ENCODE measurements at regions not wholly inside any gene's neighbourhood (a gene's known extent, or its start where the extent isn't known, plus 50 kb on each side); places are given as distances from the start of the nearest gene placed in this dataset.

- peaks cover 16% of the 10 kb centered on the region for H3K4me1 Mint-ChIP-seq
- H3K36me3 Mint-ChIP-seq, result no peaks in the 10 kb centered on the region
- no peak overlapping the region for H3K27ac Mint-ChIP-seq
- H3K4me3 Mint-ChIP-seq, result no peak overlapping the region
- no peaks in the 10 kb centered on the region for H3K9me3 Mint-ChIP-seq
- peaks cover 64% of the 10 kb centered on the region for H3K27me3 Mint-ChIP-seq
Measured at GRCh38 chr4:41870035-41870434, 65.2 kb upstream of the TMEM33 start.

- H3K36me3 Mint-ChIP-seq, result no peaks in the 10 kb centered on the region
- no peak overlapping the region for H3K4me3 Mint-ChIP-seq
- peaks cover 12% of the 10 kb centered on the region for H3K4me1 Mint-ChIP-seq
- H3K9me3 Mint-ChIP-seq, result no peaks in the 10 kb centered on the region
- H3K27ac Mint-ChIP-seq, result no peak overlapping the region
- peaks cover 64% of the 10 kb centered on the region for H3K27me3 Mint-ChIP-seq
Measured at GRCh38 chr4:41866799-41867677, 68.2 kb upstream of the TMEM33 start.

- Mint-ChIP-seq H3K9me3 (no peaks in the 10 kb centered on the region), H3K27me3 (peaks cover 64% of the 10 kb centered on the region), H3K4me3 (no peak overlapping the region), H3K36me3 (no peaks in the 10 kb centered on the region), H3K27ac (no peak overlapping the region), H3K4me1 (peaks cover 12% of the 10 kb centered on the region)
Measured at GRCh38 chr4:41865981-41866798, 69.0 kb upstream of the TMEM33 start.

DNA sequence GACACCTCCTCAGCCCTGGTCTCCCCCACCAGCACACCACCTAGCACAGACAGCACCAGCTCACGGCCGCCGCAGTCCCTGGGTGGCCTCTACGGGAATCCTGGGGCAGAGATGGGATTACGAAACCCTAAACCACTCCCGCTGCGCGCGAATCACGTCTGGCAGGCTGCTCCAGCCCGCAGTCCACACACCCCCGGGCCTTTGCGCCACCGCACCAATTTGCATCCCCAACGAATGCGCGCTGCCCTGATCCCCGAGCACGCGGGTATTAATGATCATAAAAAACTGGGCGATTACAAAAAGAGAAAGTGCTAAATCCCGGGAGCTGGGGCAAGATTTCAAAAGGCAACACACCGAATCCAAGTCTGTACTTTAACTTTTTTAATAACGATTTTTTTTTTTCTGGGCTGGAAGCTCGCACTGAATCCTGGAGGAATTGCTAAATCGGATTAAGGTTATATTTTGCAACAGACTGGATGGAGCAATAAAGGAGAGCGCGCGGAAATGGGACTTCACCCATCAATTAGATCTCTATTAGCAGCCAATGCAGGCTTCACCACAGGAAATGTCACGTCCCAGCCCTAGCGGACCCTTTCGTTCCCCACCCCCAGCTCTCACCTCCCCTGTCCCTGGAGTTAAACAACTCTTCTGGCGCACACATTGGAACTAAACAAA, 69.8 kb upstream of the TMEM33 start:
- Mint-ChIP-seq H3K9me3 (no peaks in the 10 kb centered on the region), H3K27ac (no peak overlapping the region), H3K4me3 (no peak overlapping the region), H3K4me1 (peaks cover 12% of the 10 kb centered on the region), H3K27me3 (peaks cover 62% of the 10 kb centered on the region), H3K36me3 (no peaks in the 10 kb centered on the region)

GRCh38 chr4:41859087-41859486, 76.1 kb upstream of the TMEM33 start:
- Mint-ChIP-seq H3K9me3 (no peaks in the 10 kb centered on the region), H3K27ac (no peak overlapping the region), H3K4me1 (no peaks in the 10 kb centered on the region), H3K36me3 (no peaks in the 10 kb centered on the region), H3K27me3 (peaks cover 38% of the 10 kb centered on the region), H3K4me3 (no peak overlapping the region)

DNA sequence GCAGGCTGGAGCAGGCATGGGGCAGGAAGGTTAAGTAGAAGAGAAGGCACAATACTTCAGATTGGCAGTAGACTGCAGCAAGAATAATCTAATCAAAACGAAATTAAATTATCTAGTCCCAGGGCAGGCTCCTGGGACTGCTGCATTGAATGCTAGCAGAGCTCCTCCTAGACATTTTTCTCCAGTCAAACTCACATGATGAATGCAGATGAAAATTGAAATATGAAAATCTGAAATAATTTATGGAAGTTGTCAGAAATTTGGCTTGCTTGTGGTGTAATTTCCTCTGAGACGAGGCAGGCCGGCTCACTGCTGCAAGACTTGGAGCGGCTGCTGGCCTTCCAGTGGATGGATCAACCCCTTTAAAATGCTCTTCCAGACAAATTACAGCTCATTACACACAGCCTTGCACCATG, 78.0 kb upstream of the TMEM33 start:
- H3K9me3 Mint-ChIP-seq, result no peaks in the 10 kb centered on the region
- H3K36me3 Mint-ChIP-seq, result no peaks in the 10 kb centered on the region
- peaks cover 25% of the 10 kb centered on the region for H3K27me3 Mint-ChIP-seq
- no peak overlapping the region for H3K4me3 Mint-ChIP-seq
- H3K27ac Mint-ChIP-seq, result no peak overlapping the region
- H3K4me1 Mint-ChIP-seq, result no peaks in the 10 kb centered on the region

GRCh38 chr4:41856797-41857196, 78.4 kb upstream of the TMEM33 start:
- H3K27me3 Mint-ChIP-seq, result peaks cover 22% of the 10 kb centered on the region
- no peak overlapping the region for H3K4me3 Mint-ChIP-seq
- no peaks in the 10 kb centered on the region for H3K36me3 Mint-ChIP-seq
- H3K4me1 Mint-ChIP-seq, result no peaks in the 10 kb centered on the region
- H3K9me3 Mint-ChIP-seq, result no peaks in the 10 kb centered on the region
- H3K27ac Mint-ChIP-seq, result no peak overlapping the region

- peaks cover 17% of the 10 kb centered on the region for H3K27me3 Mint-ChIP-seq
- H3K9me3 Mint-ChIP-seq, result no peaks in the 10 kb centered on the region
- H3K36me3 Mint-ChIP-seq, result no peaks in the 10 kb centered on the region
- no peaks in the 10 kb centered on the region for H3K4me1 Mint-ChIP-seq
- no peak overlapping the region for H3K4me3 Mint-ChIP-seq
- no peak overlapping the region for H3K27ac Mint-ChIP-seq
Measured at GRCh38 chr4:41853973-41854372, 81.3 kb upstream of the TMEM33 start.

DNA sequence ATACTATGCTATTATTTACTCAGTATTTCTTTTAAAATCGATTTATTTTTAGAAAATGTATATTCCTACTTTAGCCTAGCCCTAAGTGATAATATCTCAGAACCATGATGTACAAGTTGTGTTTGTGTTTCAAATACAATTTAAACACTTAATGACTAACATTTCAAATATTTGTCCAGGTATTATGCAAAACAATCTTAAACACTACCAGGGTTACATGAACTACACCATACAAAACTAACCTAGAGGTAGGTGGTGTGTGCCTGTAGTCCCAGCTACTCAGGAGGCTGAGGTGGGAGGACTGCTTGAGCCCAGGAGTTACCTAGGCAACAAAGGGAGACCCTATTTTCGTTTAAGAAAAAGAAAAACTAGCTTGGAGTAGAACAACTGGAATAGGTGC, 83.0 kb upstream of the TMEM33 start:
- peaks cover 12% of the 10 kb centered on the region for H3K27me3 Mint-ChIP-seq
- H3K4me3 Mint-ChIP-seq, result no peak overlapping the region
- H3K9me3 Mint-ChIP-seq, result no peaks in the 10 kb centered on the region
- peak overlapping the region; percentile 19 for H3K27ac Mint-ChIP-seq
- H3K36me3 Mint-ChIP-seq, result no peaks in the 10 kb centered on the region
- no peaks in the 10 kb centered on the region for H3K4me1 Mint-ChIP-seq

DNA sequence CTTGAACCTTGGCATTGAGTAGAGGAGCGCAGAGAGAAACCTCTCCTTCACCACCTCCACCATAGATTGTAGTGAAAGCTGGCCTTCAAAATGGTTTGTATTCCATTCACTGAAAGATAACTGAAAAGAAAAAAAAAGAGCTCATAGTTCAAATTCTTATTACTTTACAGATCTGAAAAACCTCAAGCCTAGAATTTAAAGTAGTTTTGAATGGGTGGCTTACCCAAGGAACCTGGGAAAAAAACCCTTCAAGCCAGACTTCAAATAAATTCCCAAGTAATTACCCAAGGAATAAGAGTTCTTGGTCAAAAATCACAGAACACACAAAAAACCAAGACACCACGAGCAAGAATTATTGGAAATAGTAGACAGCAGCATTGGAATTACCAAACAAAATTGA, 83.6 kb upstream of the TMEM33 start:
- Mint-ChIP-seq H3K27ac (no peak overlapping the region), H3K4me1 (no peaks in the 10 kb centered on the region), H3K36me3 (no peaks in the 10 kb centered on the region), H3K9me3 (no peaks in the 10 kb centered on the region), H3K27me3 (peaks cover 8% of the 10 kb centered on the region), H3K4me3 (no peak overlapping the region)

- Mint-ChIP-seq H3K4me1 (no peaks in the 10 kb centered on the region), H3K36me3 (no peaks in the 10 kb centered on the region), H3K27me3 (peaks cover 12% of the 10 kb centered on the region), H3K4me3 (no peak overlapping the region), H3K27ac (no peak overlapping the region), H3K9me3 (peaks cover 6% of the 10 kb centered on the region)
Measured at GRCh38 chr4:41844327-41844726, 90.9 kb upstream of the TMEM33 start.

GRCh38 chr4:41839916-41840854, 91.7 kb upstream of the PHOX2B start:
- H3K4me1 Mint-ChIP-seq, result no peaks in the 10 kb centered on the region
- peaks cover 11% of the 10 kb centered on the region for H3K27me3 Mint-ChIP-seq
- H3K36me3 Mint-ChIP-seq, result no peaks in the 10 kb centered on the region
- H3K27ac Mint-ChIP-seq, result no peak overlapping the region
- H3K4me3 Mint-ChIP-seq, result no peak overlapping the region
- peaks cover 6% of the 10 kb centered on the region for H3K9me3 Mint-ChIP-seq

DNA sequence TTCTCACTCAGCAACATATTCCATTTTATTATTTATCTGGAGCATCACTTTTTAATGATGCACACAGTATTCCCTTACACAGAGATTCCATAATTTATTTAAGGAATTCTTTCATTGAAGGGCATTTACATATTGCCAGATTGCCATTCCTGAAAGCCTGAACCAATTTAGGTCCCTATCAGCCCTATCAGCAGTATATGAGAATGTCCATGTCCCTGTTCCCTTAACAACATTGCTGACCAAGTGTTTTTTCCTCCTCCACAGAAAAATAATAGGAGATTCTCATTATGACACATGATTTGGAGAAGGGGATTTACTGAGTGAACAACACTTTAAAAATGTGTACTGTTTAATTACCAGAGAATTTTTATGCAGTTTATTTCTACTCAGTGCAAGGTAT, 90.1 kb upstream of the PHOX2B start:
- Mint-ChIP-seq H3K4me1 (no peaks in the 10 kb centered on the region), H3K9me3 (peaks cover under 1% of the 10 kb centered on the region), H3K4me3 (no peak overlapping the region), H3K27ac (no peak overlapping the region), H3K27me3 (peaks cover 6% of the 10 kb centered on the region), H3K36me3 (no peaks in the 10 kb centered on the region)

DNA sequence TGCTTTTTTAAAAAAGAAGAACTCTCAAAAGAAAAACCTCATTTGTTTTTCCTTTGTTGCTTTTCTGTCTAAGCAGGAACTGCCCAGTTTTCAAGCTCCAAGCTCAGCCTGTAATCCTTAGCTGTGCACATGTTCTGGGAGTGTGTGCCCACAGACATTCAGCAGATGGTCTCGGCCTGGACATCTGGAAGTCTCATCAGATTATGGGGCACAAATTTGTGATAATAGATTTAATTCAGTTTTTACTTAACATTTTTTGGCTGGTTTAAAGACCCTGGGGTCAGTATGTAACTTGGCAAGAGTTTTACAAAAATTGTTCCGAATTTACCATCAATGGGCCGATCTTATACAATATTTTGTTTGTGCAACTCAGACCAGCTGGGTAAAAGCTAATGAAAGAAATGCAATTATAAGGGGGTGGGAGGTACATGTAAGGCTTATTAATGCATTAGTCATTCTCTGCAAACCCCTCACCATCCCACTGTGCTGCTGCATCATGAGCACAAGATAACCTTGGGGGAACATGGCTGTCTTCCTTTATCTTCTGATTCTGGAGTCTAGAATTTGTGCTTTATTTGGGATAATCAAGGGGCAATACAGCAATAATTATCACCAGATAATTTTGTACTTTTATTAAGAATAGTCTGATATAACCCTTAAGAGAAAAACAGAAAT, 86.9 kb upstream of the PHOX2B start:
- Mint-ChIP-seq H3K4me1 (no peaks in the 10 kb centered on the region), H3K27me3 (peaks cover 11% of the 10 kb centered on the region), H3K36me3 (no peaks in the 10 kb centered on the region), H3K4me3 (no peak overlapping the region), H3K9me3 (no peaks in the 10 kb centered on the region), H3K27ac (no peak overlapping the region)
